Lower lobe of right lung (tissue), 2 donors: ENCODE measurements at regions not wholly inside any gene's neighbourhood (a gene's known extent, or its start where the extent isn't known, plus 50 kb on each side); places are given as distances from the start of the nearest gene placed in this dataset.

Experiments used
- ATAC-seq, 2 donors: fragments of 200-7000 bp; cut with Tn5 transposase; one replicate each; pipeline ENCODE4 v1.9.1; 2020 to 2022; ENCODE audit warnings: mild to moderate bottlenecking in 2 of 2, moderate library complexity in 2 of 2
- DNase-seq: peaks from one replicate; pipeline ENCODE4 v3.0.0-alpha.2; 2020
- H3K27ac ChIP-seq: fragments of 200-600 bp; one replicate; pipeline ENCODE4 v1.8.0; 2022
- H3K27me3 ChIP-seq: fragments of 200-600 bp; one replicate; pipeline ENCODE4 v1.8.0; 2022; ENCODE audit warnings: low read depth
- H3K36me3 ChIP-seq: fragments of 200-600 bp; one replicate; pipeline ENCODE4 v1.8.0; 2022; ENCODE audit warnings: mild to moderate bottlenecking
- H3K4me1 ChIP-seq: fragments of 200-600 bp; one replicate; pipeline ENCODE4 v1.8.0; 2022
- H3K4me3 ChIP-seq: fragments of 200-600 bp; one replicate; pipeline ENCODE4 v1.8.0; 2022; ENCODE audit warnings: mild to moderate bottlenecking
- H3K9me3 ChIP-seq: fragments of 200-600 bp; one replicate; pipeline ENCODE4 v1.8.0; 2022
- intact Hi-C: fragments of 100-400 bp; cut with DNase I; formaldehyde crosslinking; loops from one replicate; pipeline ENCODE4 v1.11.0; 2022
- TF ChIP-seq, protein P1 (sequence below): fragments of 200-600 bp; IDR thresholded peaks from one replicate; pipeline ENCODE4 v1.8.0; 2022; ENCODE audit warnings: antibody characterized with exemption, mild to moderate bottlenecking
- donor health status: DM: no; HTN: yes; CAD: no; lungs with severe emphysema.

DNA sequence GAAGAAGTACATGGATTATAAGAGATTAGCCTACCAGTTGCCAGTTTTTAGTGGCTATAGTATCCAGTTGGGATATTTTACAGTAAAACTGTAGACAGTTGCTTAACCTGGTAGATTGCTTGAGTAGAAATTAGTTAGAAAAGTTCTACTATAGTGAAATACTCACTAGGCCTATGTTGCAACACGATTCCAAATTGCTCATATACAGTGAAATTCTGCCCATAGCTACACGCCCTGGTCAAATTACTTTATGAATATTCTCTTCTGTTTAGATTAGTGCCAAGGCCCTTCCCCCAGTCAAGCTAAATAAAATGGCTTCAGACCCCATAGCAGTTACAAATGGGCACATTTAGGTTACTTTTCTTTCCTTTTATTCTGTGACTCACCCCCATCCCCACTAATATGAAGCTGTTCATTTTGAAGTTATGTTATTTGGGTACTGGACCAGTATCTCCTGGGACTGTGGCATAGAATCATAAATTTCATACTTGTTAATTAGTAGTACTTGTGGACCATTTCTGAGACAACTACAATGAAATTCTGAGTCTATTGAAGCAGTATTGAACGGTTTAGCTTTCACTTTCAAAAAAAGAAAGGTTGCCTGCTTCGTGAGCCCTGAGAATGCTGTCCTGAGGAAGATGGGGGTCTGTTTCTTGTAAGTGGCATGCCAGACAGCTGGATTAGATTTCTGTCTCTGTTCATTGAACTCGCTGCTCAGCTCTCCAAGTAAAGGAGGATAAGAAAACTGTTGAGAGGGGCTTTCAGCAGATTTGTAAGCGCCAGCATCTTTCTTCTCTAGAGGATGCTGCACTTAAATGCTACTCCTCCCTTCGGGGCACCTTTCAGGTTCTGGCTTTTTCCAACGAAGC lies 65.8 kb upstream of the CFAP20DC start:
- intact Hi-C loops = no loop called here
- DNase-seq (no peak), ATAC-seq (no peak)
- Histone ChIP-seq H3K4me1 (no peaks in the 10 kb centered on the region), H3K4me3 (no peak overlapping the region), H3K27ac (no peak overlapping the region), H3K27me3 (no peaks in the 10 kb centered on the region), H3K9me3 (no peaks in the 10 kb centered on the region), H3K36me3 (no peaks in the 10 kb centered on the region)
- TF ChIP-seq, protein P1, sequence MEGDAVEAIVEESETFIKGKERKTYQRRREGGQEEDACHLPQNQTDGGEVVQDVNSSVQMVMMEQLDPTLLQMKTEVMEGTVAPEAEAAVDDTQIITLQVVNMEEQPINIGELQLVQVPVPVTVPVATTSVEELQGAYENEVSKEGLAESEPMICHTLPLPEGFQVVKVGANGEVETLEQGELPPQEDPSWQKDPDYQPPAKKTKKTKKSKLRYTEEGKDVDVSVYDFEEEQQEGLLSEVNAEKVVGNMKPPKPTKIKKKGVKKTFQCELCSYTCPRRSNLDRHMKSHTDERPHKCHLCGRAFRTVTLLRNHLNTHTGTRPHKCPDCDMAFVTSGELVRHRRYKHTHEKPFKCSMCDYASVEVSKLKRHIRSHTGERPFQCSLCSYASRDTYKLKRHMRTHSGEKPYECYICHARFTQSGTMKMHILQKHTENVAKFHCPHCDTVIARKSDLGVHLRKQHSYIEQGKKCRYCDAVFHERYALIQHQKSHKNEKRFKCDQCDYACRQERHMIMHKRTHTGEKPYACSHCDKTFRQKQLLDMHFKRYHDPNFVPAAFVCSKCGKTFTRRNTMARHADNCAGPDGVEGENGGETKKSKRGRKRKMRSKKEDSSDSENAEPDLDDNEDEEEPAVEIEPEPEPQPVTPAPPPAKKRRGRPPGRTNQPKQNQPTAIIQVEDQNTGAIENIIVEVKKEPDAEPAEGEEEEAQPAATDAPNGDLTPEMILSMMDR = no peak

DNA sequence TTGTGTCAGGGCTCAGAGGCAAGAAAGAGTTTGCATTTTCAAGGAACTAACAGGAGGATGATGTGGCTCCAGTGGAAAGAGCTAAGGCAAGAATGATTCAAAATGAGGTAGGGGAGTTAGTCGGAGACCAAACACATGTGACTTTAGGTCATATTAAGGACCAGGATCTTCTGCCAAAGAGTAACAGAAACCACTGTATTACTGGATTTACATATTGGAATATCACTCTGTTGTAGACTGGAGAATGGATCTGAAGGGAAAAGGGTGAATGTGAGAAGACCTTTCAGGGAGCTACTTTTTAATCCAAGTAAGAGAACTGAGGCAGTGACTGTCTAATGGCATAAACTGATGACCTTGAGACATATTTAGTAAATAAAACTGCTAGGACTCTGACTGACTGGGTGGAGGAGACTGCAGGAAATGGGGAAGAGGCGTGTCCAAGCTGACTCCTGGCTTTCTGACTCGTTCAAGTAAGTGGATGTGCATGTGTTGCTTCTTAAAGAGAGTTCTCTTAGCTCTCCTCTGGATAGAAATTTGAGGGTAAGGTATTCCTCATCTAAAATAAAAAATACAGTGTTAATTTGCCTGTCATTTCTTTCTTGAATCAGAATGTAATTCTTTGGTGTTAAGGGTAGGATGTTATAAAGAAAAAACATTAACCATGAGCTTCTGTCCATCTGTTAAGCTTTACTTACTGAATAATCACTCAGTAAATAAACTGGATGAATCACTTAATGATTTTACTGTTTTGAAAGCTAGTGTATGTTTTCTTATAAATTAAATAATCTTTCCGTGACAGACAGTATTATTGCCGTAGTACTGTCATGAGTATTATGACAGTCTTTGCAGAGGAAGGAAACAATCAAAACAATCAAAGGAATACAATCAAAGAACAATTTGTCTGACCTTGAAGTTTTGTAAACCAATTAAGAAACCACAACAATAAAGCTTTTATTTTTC lies 58.3 kb upstream of the CFAP20DC start:
- H3K27me3 ChIP-seq = no peaks in the 10 kb centered on the region
- TF ChIP-seq, protein P1 = no peak
- DNase-seq = no peak
- H3K4me3 ChIP-seq = no peak overlapping the region
- H3K9me3 ChIP-seq = no peaks in the 10 kb centered on the region
- H3K4me1 ChIP-seq = no peaks in the 10 kb centered on the region
- intact Hi-C loops = no loop called here
- ATAC-seq = no peak
- H3K27ac ChIP-seq = no peak overlapping the region
- no peaks in the 10 kb centered on the region for H3K36me3 ChIP-seq

DNA sequence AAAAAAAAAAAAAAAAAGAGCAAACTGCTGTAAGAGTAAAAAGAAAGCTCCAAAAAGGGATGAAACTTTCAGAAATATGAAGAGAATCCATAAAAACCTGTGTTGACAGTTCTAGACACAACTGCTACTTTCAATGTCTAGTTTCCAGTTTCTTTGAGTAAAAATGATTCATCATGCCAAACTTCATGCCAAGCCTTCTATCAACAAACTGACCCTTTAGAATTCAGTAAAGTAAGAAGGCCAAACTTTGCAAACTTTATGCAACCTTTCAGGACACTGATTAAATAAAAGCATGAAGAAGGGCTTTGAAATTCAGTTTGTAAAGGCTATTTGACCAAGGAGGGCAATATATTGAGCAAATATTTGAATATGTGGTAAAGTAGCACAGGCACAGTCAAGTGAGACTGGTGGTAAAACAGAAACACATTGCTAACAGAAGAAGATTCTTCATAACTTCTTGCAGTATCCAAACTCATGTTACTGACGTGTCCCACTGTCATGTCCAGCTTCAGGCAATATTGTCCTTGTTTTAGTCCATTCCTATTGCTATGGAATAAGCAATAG lies 56.3 kb upstream of the CFAP20DC start:
- TF ChIP-seq, protein P1 = no peak
- Histone ChIP-seq H3K9me3 (no peaks in the 10 kb centered on the region), H3K4me3 (no peak overlapping the region), H3K36me3 (no peaks in the 10 kb centered on the region), H3K27ac (no peak overlapping the region), H3K27me3 (no peaks in the 10 kb centered on the region), H3K4me1 (no peaks in the 10 kb centered on the region)
- intact Hi-C loops = no loop called here
- DNase-seq = no peak
- no peak for ATAC-seq

DNA sequence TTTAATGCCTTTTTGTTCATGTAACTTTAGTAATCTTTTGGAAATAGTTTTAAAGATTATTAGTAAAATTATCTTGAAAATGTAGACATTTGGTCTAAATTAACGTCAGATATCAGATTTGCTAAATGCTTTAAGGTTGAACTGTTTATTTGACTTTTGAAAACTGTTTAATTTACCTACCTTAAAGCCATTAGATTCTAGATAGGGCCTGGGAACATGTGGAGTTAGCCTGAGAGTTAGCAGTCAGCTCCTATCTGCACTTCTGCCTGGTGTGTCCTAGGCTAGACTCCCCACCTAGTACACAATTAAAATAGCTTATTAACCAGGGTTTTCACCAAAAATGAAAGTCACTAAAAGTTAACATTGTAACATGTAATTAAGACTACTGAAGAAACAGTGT lies 53.7 kb upstream of the CFAP20DC start:
- intact Hi-C loops = no loop called here
- H3K36me3 ChIP-seq = no peaks in the 10 kb centered on the region
- no peak for ATAC-seq
- DNase-seq = no peak
- TF ChIP-seq, protein P1 = no peak
- no peak overlapping the region for H3K4me3 ChIP-seq
- no peaks in the 10 kb centered on the region for H3K27me3 ChIP-seq
- no peaks in the 10 kb centered on the region for H3K4me1 ChIP-seq
- H3K9me3 ChIP-seq = no peaks in the 10 kb centered on the region
- no peak overlapping the region for H3K27ac ChIP-seq

DNA sequence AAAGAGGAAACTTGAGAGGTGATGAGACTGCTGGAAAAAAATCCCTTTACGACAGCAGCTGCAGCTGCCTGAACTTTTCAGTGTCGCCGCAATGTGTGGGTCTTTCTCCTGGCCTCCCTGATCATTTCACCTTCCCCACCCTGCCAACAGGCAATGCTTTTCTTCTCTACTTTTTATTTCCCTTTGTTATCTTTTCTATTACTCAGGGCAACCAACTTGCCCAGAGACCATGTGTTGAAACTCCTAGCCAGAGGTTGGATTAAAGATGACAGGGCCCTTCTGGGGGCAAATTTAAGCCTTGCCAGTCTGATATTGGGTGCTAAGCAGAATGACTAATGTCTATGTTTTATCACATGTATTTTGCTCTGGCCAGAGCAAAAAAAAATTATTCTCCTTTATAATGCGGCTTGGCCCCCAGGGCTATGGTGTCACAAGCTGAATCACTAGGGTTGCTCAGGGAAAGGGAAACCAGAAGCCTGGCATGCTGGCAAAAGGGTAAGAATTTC lies 51.5 kb upstream of the CFAP20DC start:
- no peak overlapping the region for H3K27ac ChIP-seq

More for the DNA sequence above, 51.5 kb upstream of the CFAP20DC start:
- TF ChIP-seq, protein P1 = no peak
- no peaks in the 10 kb centered on the region for H3K27me3 ChIP-seq
- H3K9me3 ChIP-seq = no peaks in the 10 kb centered on the region
- DNase-seq (no peak), ATAC-seq (no peak)
- intact Hi-C loops = no loop called here
- H3K36me3 ChIP-seq = no peaks in the 10 kb centered on the region
- no peak overlapping the region for H3K4me3 ChIP-seq
- H3K4me1 ChIP-seq = no peaks in the 10 kb centered on the region
